GM23338 (cell line): ENCODE measurements at regions not wholly inside any gene's neighbourhood (a gene's known extent, or its start where the extent isn't known, plus 50 kb on each side); places are given as distances from the start of the nearest gene placed in this dataset.

ENCODE experiments used
- ATAC-seq: fragments of 200-7000 bp; cut with Tn5 transposase; 3 replicates; pipeline ENCODE4 v1.9.1; 2020
- DNase-seq: peaks from one replicate; pipeline ENCODE4 v3.0.0-alpha.2; 2015; ENCODE audit warnings: low spot score
- H2AFZ ChIP-seq: fragments of 200-600 bp; sonication (generic); 2 replicates; pipeline ENCODE4 v1.8.0; 2016; ENCODE audit warnings: antibody characterized with exemption, mild to moderate bottlenecking, moderate library complexity
- H3F3A ChIP-seq: fragments of 200-600 bp; sonication (generic); replicated peaks from 2 replicates; pipeline ENCODE4 v1.8.0; 2017; ENCODE audit warnings: antibody characterized with exemption, mixed run types, low read depth
- H3K27ac ChIP-seq: fragments of 200-600 bp; sonication (generic); 2 replicates; pipeline ENCODE4 v1.6.1; 2016; ENCODE audit warnings: low read depth
- H3K27me3 ChIP-seq: fragments of 200-600 bp; sonication (generic); 2 replicates; pipeline ENCODE4 v1.8.0; 2016; ENCODE audit warnings: mild to moderate bottlenecking, mixed run types, moderate library complexity; ENCODE audit not compliant: insufficient read depth
- H3K36me3 ChIP-seq: fragments of 200-600 bp; sonication (generic); 2 replicates; pipeline ENCODE4 v1.8.0; 2016; ENCODE audit warnings: mild to moderate bottlenecking; ENCODE audit not compliant: insufficient read depth
- H3K4me1 ChIP-seq: fragments of 200-600 bp; sonication (generic); 2 replicates; pipeline ENCODE4 v1.8.0; 2016; ENCODE audit warnings: mild to moderate bottlenecking, moderate library complexity; ENCODE audit not compliant: insufficient read depth
- H3K4me2 ChIP-seq: fragments of 200-600 bp; sonication (generic); 2 replicates; pipeline ENCODE4 v1.7.1; 2017; ENCODE audit warnings: mixed run types
- H3K4me3 ChIP-seq: fragments of 200-600 bp; sonication (generic); 2 replicates; pipeline ENCODE4 v1.6.1; 2016; ENCODE audit warnings: mixed run types
- H3K79me2 ChIP-seq: fragments of 200-600 bp; sonication (generic); replicated peaks from 2 replicates; pipeline ENCODE4 v1.8.0; 2017; ENCODE audit warnings: mild to moderate bottlenecking; ENCODE audit not compliant: insufficient read depth
- H3K9me2 ChIP-seq: fragments of 200-600 bp; sonication (generic); 2 replicates; pipeline ENCODE4 v1.8.0; 2017; ENCODE audit not compliant: insufficient read depth
- H4K20me1 ChIP-seq: fragments of 200-600 bp; sonication (generic); replicated peaks from 2 replicates; pipeline ENCODE4 v1.8.0; 2017; ENCODE audit warnings: mild to moderate bottlenecking; ENCODE audit not compliant: insufficient read depth
- H3K27ac Mint-ChIP-seq: 2 replicates; pipeline ENCODE4 v1.8.0; 2020; ENCODE audit warnings: inconsistent platforms, mild to moderate bottlenecking, moderate library complexity, mixed read lengths
- H3K27me3 Mint-ChIP-seq: 3 replicates; pipeline ENCODE4 v1.8.0; 2022; ENCODE audit warnings: low read depth, mild to moderate bottlenecking, moderate library complexity, mixed read lengths, inconsistent platforms; ENCODE audit not compliant: insufficient read depth, poor library complexity
- H3K36me3 Mint-ChIP-seq: 3 replicates; pipeline ENCODE4 v1.8.0; 2021; ENCODE audit warnings: low read depth, mild to moderate bottlenecking, inconsistent platforms, moderate library complexity, mixed read lengths
- H3K4me1 Mint-ChIP-seq: 3 replicates; pipeline ENCODE4 v1.8.0; 2020; ENCODE audit warnings: mild to moderate bottlenecking, inconsistent platforms, mixed read lengths
- H3K4me3 Mint-ChIP-seq: 3 replicates; pipeline ENCODE4 v1.8.0; 2021; ENCODE audit warnings: moderate library complexity, mild to moderate bottlenecking, inconsistent platforms, mixed read lengths
- H3K9me3 Mint-ChIP-seq: 3 replicates; pipeline ENCODE4 v1.8.0; 2020; ENCODE audit warnings: moderate library complexity, mild to moderate bottlenecking, inconsistent platforms, mixed read lengths
- EZH2 ChIP-seq: fragments of 200-600 bp; sonication (generic); IDR thresholded peaks from one replicate; pipeline ENCODE4 v1.8.0; 2017; ENCODE audit warnings: antibody characterized with exemption, mild to moderate bottlenecking, low read depth; ENCODE audit not compliant: unreplicated experiment
- EZH2phosphoT487 ChIP-seq: fragments of 200-600 bp; sonication (generic); IDR thresholded peaks from one replicate; pipeline ENCODE4 v1.8.1; 2018; ENCODE audit warnings: antibody characterized with exemption; ENCODE audit not compliant: unreplicated experiment
- JUNB ChIP-seq: IDR thresholded peaks from one replicate; pipeline ENCODE4 v1.6.1; 2016; ENCODE audit warnings: antibody characterized with exemption; ENCODE audit not compliant: unreplicated experiment
- NANOG ChIP-seq: IDR thresholded peaks from 2 replicates; pipeline ENCODE4 v1.6.1; 2016; ENCODE audit warnings: antibody characterized with exemption, borderline replicate concordance
- POLR2AphosphoS5 ChIP-seq: IDR thresholded peaks from 2 replicates; pipeline ENCODE4 v1.6.1; 2016; ENCODE audit warnings: antibody characterized with exemption, low read depth
- STAT1 ChIP-seq: IDR thresholded peaks from one replicate; pipeline ENCODE4 v1.6.1; 2016; ENCODE audit warnings: antibody characterized with exemption; ENCODE audit not compliant: unreplicated experiment
- ZNF114 ChIP-seq: fragments of 250-450 bp; sonication (Bioruptor Pico); IDR thresholded peaks from 2 replicates; pipeline ENCODE4 v1.5.0; 2020; ENCODE audit warnings: mild to moderate bottlenecking, moderate library complexity
- ZNF331 ChIP-seq: fragments of 250-450 bp; sonication (Bioruptor Pico); IDR thresholded peaks from 2 replicates; pipeline ENCODE4 v1.5.0; 2020; ENCODE audit warnings: low read depth, mild to moderate bottlenecking, moderate library complexity
- TF ChIP-seq, protein P1 (sequence below): IDR thresholded peaks from one replicate; pipeline ENCODE4 v1.6.1; 2018; ENCODE audit warnings: antibody characterized with exemption; ENCODE audit not compliant: unreplicated experiment
- TF ChIP-seq, protein P2 (sequence below), 2 experiments: fragments of 200-600 bp in 1 of 2; sonication (generic) in 1 of 2; conservative IDR thresholded peaks; 2 replicates each; pipeline versions ENCODE4 v1.5.1 to v1.6.1; 2016 to 2017; ENCODE audit warnings: antibody characterized with exemption in 2 of 2, low read depth in 2 of 2, mild to moderate bottlenecking in 2 of 2, moderate library complexity in 1 of 2
- TF ChIP-seq, protein P3 (sequence below): fragments of 250-450 bp; sonication (Bioruptor Pico); IDR thresholded peaks from 2 replicates; pipeline ENCODE4 v1.5.0; 2020; ENCODE audit warnings: mild to moderate bottlenecking, moderate library complexity

DNA sequence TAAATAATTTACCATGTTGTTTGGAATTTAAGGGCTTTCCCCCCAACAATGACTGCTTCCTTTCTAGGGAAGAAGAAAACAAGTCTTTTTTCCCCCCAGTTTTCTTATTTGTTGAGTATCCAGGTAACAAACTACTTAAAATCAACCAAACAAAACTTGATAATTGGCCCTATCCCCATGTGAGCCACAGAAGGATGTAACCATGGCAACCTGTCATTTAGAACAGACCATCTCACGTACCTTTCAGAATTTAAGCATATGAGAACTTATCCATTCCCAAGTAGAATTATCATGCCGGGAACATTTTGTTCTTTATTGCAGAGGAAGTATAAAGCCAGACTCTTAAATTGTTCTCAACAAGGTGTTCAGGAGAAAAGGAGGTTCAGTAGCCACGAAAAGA, 392.3 kb downstream of the CETN3 start:
- TF ChIP-seq EZH2phosphoT487 (no peak), JUNB (no peak), NANOG (no peak)
- Histone ChIP-seq H3F3A (no peaks in the 10 kb centered on the region), H3K4me2 (no peak overlapping the region), H3K9me2 (no peaks in the 10 kb centered on the region), H3K4me1 (peaks cover 11% of the 10 kb centered on the region; the same call in 1 of the 2 replicates), H3K4me3 (no peak overlapping the region), H4K20me1 (no peaks in the 10 kb centered on the region), H3K27me3 (no peaks in the 10 kb centered on the region), H3K27ac (no peak overlapping the region), H3K36me3 (no peaks in the 10 kb centered on the region), H3K79me2 (no peaks in the 10 kb centered on the region), H2AFZ (no peak overlapping the region)
- no peak overlapping the region for H3K4me3 Mint-ChIP-seq
- peak; percentile 41 for DNase-seq
- no peaks in the 10 kb centered on the region for H3K27me3 Mint-ChIP-seq
- H3K4me1 Mint-ChIP-seq: peaks cover 30% of the 10 kb centered on the region; the same call in 2 of the 3 replicates
- no peaks in the 10 kb centered on the region for H3K9me3 Mint-ChIP-seq
- no peaks in the 10 kb centered on the region for H3K36me3 Mint-ChIP-seq
- H3K27ac Mint-ChIP-seq: no peak overlapping the region
- ATAC-seq: no peak

GRCh38 chr5:90015584-90016018, 394.0 kb downstream of the CETN3 start:
- H3K9me2 ChIP-seq: no peaks in the 10 kb centered on the region
- no peak overlapping the region for H3K4me3 ChIP-seq
- no peaks in the 10 kb centered on the region for H3K9me3 Mint-ChIP-seq
- peak overlapping the region; percentile 28; the same call in 1 of the 2 replicates for H3K27ac ChIP-seq
- H2AFZ ChIP-seq: no peak overlapping the region
- no peaks in the 10 kb centered on the region for H3K79me2 ChIP-seq
- H3K36me3 Mint-ChIP-seq: no peaks in the 10 kb centered on the region
- H3K4me1 ChIP-seq: peaks cover 11% of the 10 kb centered on the region; the same call in 1 of the 2 replicates
- H3K36me3 ChIP-seq: no peaks in the 10 kb centered on the region
- no peaks in the 10 kb centered on the region for H4K20me1 ChIP-seq
- H3K27ac Mint-ChIP-seq: peak overlapping the region; percentile 89
- H3K4me1 Mint-ChIP-seq: peaks cover 30% of the 10 kb centered on the region; the same call in 2 of the 3 replicates
- no peaks in the 10 kb centered on the region for H3K27me3 ChIP-seq
- DNase-seq: peak; percentile 47
- H3K27me3 Mint-ChIP-seq: no peaks in the 10 kb centered on the region
- no peak overlapping the region for H3K4me2 ChIP-seq
- H3F3A ChIP-seq: no peaks in the 10 kb centered on the region
- ATAC-seq: peak; percentile 91
- H3K4me3 Mint-ChIP-seq: no peak overlapping the region
- TF ChIP-seq ZNF114 (no peak), EZH2phosphoT487 (no peak), ZNF331 (no peak), EZH2 (no peak), STAT1 (no peak), JUNB (no peak), POLR2AphosphoS5 (no peak), NANOG (no peak)
- TF ChIP-seq, protein P1, sequence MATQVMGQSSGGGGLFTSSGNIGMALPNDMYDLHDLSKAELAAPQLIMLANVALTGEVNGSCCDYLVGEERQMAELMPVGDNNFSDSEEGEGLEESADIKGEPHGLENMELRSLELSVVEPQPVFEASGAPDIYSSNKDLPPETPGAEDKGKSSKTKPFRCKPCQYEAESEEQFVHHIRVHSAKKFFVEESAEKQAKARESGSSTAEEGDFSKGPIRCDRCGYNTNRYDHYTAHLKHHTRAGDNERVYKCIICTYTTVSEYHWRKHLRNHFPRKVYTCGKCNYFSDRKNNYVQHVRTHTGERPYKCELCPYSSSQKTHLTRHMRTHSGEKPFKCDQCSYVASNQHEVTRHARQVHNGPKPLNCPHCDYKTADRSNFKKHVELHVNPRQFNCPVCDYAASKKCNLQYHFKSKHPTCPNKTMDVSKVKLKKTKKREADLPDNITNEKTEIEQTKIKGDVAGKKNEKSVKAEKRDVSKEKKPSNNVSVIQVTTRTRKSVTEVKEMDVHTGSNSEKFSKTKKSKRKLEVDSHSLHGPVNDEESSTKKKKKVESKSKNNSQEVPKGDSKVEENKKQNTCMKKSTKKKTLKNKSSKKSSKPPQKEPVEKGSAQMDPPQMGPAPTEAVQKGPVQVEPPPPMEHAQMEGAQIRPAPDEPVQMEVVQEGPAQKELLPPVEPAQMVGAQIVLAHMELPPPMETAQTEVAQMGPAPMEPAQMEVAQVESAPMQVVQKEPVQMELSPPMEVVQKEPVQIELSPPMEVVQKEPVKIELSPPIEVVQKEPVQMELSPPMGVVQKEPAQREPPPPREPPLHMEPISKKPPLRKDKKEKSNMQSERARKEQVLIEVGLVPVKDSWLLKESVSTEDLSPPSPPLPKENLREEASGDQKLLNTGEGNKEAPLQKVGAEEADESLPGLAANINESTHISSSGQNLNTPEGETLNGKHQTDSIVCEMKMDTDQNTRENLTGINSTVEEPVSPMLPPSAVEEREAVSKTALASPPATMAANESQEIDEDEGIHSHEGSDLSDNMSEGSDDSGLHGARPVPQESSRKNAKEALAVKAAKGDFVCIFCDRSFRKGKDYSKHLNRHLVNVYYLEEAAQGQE: no peak
- TF ChIP-seq, protein P2, sequence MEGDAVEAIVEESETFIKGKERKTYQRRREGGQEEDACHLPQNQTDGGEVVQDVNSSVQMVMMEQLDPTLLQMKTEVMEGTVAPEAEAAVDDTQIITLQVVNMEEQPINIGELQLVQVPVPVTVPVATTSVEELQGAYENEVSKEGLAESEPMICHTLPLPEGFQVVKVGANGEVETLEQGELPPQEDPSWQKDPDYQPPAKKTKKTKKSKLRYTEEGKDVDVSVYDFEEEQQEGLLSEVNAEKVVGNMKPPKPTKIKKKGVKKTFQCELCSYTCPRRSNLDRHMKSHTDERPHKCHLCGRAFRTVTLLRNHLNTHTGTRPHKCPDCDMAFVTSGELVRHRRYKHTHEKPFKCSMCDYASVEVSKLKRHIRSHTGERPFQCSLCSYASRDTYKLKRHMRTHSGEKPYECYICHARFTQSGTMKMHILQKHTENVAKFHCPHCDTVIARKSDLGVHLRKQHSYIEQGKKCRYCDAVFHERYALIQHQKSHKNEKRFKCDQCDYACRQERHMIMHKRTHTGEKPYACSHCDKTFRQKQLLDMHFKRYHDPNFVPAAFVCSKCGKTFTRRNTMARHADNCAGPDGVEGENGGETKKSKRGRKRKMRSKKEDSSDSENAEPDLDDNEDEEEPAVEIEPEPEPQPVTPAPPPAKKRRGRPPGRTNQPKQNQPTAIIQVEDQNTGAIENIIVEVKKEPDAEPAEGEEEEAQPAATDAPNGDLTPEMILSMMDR (conservative IDR thresholded peaks at IDR 0.05; ENCODE audit: low read depth in 2 of 2): no peak
- TF ChIP-seq, protein P3, sequence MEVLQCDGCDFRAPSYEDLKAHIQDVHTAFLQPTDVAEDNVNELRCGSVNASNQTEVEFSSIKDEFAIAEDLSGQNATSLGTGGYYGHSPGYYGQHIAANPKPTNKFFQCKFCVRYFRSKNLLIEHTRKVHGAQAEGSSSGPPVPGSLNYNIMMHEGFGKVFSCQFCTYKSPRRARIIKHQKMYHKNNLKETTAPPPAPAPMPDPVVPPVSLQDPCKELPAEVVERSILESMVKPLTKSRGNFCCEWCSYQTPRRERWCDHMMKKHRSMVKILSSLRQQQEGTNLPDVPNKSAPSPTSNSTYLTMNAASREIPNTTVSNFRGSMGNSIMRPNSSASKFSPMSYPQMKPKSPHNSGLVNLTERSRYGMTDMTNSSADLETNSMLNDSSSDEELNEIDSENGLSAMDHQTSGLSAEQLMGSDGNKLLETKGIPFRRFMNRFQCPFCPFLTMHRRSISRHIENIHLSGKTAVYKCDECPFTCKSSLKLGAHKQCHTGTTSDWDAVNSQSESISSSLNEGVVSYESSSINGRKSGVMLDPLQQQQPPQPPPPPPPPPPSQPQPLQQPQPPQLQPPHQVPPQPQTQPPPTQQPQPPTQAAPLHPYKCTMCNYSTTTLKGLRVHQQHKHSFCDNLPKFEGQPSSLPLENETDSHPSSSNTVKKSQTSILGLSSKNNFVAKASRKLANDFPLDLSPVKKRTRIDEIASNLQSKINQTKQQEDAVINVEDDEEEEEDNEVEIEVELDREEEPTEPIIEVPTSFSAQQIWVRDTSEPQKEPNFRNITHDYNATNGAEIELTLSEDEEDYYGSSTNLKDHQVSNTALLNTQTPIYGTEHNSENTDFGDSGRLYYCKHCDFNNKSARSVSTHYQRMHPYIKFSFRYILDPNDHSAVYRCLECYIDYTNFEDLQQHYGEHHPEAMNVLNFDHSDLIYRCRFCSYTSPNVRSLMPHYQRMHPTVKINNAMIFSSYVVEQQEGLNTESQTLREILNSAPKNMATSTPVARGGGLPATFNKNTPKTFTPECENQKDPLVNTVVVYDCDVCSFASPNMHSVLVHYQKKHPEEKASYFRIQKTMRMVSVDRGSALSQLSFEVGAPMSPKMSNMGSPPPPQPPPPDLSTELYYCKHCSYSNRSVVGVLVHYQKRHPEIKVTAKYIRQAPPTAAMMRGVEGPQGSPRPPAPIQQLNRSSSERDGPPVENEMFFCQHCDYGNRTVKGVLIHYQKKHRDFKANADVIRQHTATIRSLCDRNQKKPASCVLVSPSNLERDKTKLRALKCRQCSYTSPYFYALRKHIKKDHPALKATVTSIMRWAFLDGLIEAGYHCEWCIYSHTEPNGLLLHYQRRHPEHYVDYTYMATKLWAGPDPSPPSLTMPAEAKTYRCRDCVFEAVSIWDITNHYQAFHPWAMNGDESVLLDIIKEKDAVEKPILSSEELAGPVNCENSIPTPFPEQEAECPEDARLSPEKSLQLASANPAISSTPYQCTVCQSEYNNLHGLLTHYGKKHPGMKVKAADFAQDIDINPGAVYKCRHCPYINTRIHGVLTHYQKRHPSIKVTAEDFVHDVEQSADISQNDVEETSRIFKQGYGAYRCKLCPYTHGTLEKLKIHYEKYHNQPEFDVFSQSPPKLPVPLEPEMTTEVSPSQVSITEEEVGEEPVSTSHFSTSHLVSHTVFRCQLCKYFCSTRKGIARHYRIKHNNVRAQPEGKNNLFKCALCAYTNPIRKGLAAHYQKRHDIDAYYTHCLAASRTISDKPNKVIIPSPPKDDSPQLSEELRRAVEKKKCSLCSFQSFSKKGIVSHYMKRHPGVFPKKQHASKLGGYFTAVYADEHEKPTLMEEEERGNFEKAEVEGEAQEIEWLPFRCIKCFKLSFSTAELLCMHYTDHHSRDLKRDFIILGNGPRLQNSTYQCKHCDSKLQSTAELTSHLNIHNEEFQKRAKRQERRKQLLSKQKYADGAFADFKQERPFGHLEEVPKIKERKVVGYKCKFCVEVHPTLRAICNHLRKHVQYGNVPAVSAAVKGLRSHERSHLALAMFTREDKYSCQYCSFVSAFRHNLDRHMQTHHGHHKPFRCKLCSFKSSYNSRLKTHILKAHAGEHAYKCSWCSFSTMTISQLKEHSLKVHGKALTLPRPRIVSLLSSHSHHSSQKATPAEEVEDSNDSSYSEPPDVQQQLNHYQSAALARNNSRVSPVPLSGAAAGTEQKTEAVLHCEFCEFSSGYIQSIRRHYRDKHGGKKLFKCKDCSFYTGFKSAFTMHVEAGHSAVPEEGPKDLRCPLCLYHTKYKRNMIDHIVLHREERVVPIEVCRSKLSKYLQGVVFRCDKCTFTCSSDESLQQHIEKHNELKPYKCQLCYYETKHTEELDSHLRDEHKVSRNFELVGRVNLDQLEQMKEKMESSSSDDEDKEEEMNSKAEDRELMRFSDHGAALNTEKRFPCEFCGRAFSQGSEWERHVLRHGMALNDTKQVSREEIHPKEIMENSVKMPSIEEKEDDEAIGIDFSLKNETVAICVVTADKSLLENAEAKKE (CRISPR knock-in tag): no peak; the same call in 1 of the 2 replicates
